SH-SY5Y (cell line): ENCODE measurements at regions not wholly inside any gene's neighbourhood (a gene's known extent, or its start where the extent isn't known, plus 50 kb on each side); places are given as distances from the start of the nearest gene placed in this dataset.

Experiments used
- GATA2 ChIP-seq: IDR thresholded peaks from 2 replicates; pipeline ENCODE4 v1.6.1; 2011; ENCODE audit warnings: mild to moderate bottlenecking, low read depth, low read length
- GATA3 ChIP-seq: IDR thresholded peaks from 2 replicates; pipeline ENCODE4 v1.6.1; 2011; ENCODE audit warnings: low read depth, mild to moderate bottlenecking, low read length, moderate library complexity

- no peak for TF ChIP-seq GATA2
- no peak for TF ChIP-seq GATA3
Observed at GRCh38 chr13:107088061-107088460, 520.1 kb upstream of the ARGLU1 start.
